K562 (cell line): ENCODE measurements at regions not wholly inside any gene's neighbourhood (a gene's known extent, or its start where the extent isn't known, plus 50 kb on each side); places are given as distances from the start of the nearest gene placed in this dataset.

Source experiments
- ARHGAP35 ChIP-seq: fragments of 450-650 bp; IDR thresholded peaks from 2 replicates; pipeline ENCODE4 v1.6.1; 2018; ENCODE audit not compliant: partially characterized antibody
- BRCA1 ChIP-seq, 2 experiments: fragments of 450-650 bp in 1 of 2; sonication (generic) in 1 of 2; formaldehyde crosslinking in 1 of 2; IDR thresholded peaks; 2 replicates each; pipeline versions ENCODE4 v1.5.0 to v1.6.1; 2017 to 2020; ENCODE audit warnings: mild to moderate bottlenecking in 1 of 2, missing genetic modification reagents in 1 of 2
- CBX2 ChIP-seq: fragments of 200-600 bp; sonication (generic); IDR thresholded peaks from one replicate; pipeline ENCODE4 v1.6.1; 2012; ENCODE audit warnings: mild to moderate bottlenecking, low read length, inconsistent platforms; ENCODE audit not compliant: insufficient read depth, poor library complexity, severe bottlenecking
- FOXA3 ChIP-seq, 2 experiments: fragments of 450-650 bp in 1 of 2; sonication (generic) in 1 of 2; formaldehyde crosslinking; IDR thresholded peaks in 1 of 2; conservative IDR thresholded peaks in 1 of 2; 2 replicates each; pipeline versions ENCODE4 v1.4.0 to v1.8.0; 2020 to 2022; ENCODE audit warnings: mild to moderate bottlenecking in 2 of 2, missing genetic modification reagents in 1 of 2
- JUN ChIP-seq, 2 experiments: sonication (generic) in 1 of 2; formaldehyde crosslinking in 1 of 2; IDR thresholded peaks; 2 replicates each; pipeline versions ENCODE4 v1.6.1 to v1.8.0; 2012 to 2022; ENCODE audit warnings: borderline replicate concordance in 2 of 2, mild to moderate bottlenecking in 2 of 2, improper control_type of control experiment in 1 of 2, low read depth in 1 of 2, low read length in 1 of 2, missing genetic modification reagents in 1 of 2
- KLF16 ChIP-seq: IDR thresholded peaks from 2 replicates; pipeline ENCODE4 v1.6.1; 2016; ENCODE audit warnings: antibody characterized with exemption
- LCOR ChIP-seq: sonication (generic); formaldehyde crosslinking; IDR thresholded peaks from 2 replicates; pipeline ENCODE4 v1.8.0; 2022; ENCODE audit warnings: mild to moderate bottlenecking, missing genetic modification reagents
- MAFG ChIP-seq: fragments of 450-650 bp; conservative IDR thresholded peaks from 2 replicates; pipeline ENCODE4 v1.6.1; 2016; ENCODE audit warnings: missing genetic modification characterization, missing compliant biosample characterization
- NFE2 ChIP-seq: IDR thresholded peaks from 2 replicates; pipeline ENCODE4 v1.6.1; 2014; ENCODE audit warnings: antibody characterized with exemption, low read depth
- NR2F6 ChIP-seq: fragments of 450-650 bp; formaldehyde crosslinking; IDR thresholded peaks from 2 replicates; pipeline ENCODE4 v1.4.0; 2020; ENCODE audit warnings: mild to moderate bottlenecking
- PRMT5 ChIP-seq: sonication (generic); formaldehyde crosslinking; IDR thresholded peaks from 2 replicates; pipeline ENCODE4 v1.5.0; 2020; ENCODE audit warnings: missing genetic modification reagents
- PYGO2 ChIP-seq: fragments of 450-650 bp; IDR thresholded peaks from 2 replicates; pipeline ENCODE4 v1.6.1; 2016; ENCODE audit warnings: mild to moderate bottlenecking, missing genetic modification characterization, moderate library complexity, missing compliant biosample characterization
- SMAD2 ChIP-seq: fragments of 150-350 bp; IDR thresholded peaks from 2 replicates; pipeline ENCODE4 v1.6.1; 2014; ENCODE audit warnings: low read depth, mild to moderate bottlenecking, low read length
- SP2 ChIP-seq: IDR thresholded peaks from 2 replicates; pipeline ENCODE4 v1.6.1; 2011; ENCODE audit warnings: mild to moderate bottlenecking, low read depth, low read length, moderate library complexity; ENCODE audit not compliant: poor library complexity, severe bottlenecking; ENCODE audit errors: extremely low read depth
- TBP ChIP-seq: optimal IDR thresholded peaks from 2 replicates; pipeline ENCODE3; 2011; ENCODE audit warnings: low read depth, low read length, improper control_type of control experiment
- ZNF24 ChIP-seq: fragments of 450-650 bp; IDR thresholded peaks from 2 replicates; pipeline ENCODE4 v1.6.1; 2016
- ZNF384 ChIP-seq: IDR thresholded peaks from 2 replicates; pipeline ENCODE4 v1.6.1; 2012; ENCODE audit warnings: low read depth, low read length, improper control_type of control experiment
- TF ChIP-seq, protein P1 (sequence below): IDR thresholded peaks from 2 replicates; pipeline ENCODE4 v1.6.1; 2011; ENCODE audit warnings: borderline replicate concordance, low read depth, mild to moderate bottlenecking, moderate library complexity, low read length; ENCODE audit not compliant: insufficient read depth, poor library complexity, severe bottlenecking
- TF ChIP-seq, protein P2 (sequence below): fragments of 250-450 bp; sonication (Bioruptor Pico); IDR thresholded peaks from 2 replicates; pipeline ENCODE4 v1.5.0; 2021
- TF ChIP-seq, protein P3 (sequence below): IDR thresholded peaks from 3 replicates; pipeline ENCODE4 v1.6.1; 2011; ENCODE audit warnings: borderline replicate concordance, mild to moderate bottlenecking; ENCODE audit not compliant: insufficient read length, insufficient read depth
- TF ChIP-seq, protein P4 (sequence below): IDR thresholded peaks from 2 replicates; pipeline ENCODE4 v1.6.1; 2012; ENCODE audit warnings: low read depth, low read length, improper control_type of control experiment, borderline replicate concordance

DNA sequence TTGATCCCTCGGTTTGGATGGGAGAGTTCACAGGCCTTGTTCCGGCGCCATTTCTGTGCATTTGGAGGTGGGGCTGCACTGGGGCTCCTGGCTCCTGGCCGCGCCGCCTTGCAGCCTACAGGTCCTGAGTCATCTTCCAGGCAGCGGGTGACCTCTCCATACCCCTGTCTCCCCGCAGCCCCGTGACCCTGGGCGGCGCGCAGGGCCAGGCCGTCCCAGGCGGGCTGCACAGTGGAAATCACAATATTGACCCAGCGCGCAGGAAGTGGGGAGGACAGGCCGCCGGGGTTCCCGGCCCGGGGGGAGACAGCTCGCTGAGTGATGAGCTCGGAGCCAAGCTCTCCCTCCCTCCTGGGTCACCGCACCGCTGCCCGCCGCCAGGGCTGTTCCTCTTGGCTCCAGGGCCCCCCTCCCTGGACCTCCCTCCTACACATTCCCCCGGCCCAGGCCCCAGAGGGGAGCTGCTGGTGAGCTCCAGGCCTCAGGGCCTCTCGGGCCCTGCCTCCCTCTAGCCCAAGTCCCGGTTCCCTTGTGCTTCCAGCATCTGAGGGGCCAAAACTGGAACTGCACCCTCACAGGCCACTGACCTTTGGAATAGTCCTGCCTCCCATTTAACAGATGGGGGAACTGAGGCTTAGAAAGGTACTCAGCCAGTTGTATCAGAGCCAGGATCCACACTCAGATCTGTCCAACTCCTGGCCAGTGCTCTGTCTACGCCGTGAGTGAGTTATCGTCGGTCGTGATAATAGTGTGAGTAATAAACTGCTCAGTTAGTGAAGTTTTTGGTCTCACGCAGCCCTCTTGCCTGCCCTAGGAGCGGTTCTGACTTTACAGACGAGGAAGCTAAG lies 142.9 kb upstream of the WNT4 start (continued):
- TF ChIP-seq, protein P1, sequence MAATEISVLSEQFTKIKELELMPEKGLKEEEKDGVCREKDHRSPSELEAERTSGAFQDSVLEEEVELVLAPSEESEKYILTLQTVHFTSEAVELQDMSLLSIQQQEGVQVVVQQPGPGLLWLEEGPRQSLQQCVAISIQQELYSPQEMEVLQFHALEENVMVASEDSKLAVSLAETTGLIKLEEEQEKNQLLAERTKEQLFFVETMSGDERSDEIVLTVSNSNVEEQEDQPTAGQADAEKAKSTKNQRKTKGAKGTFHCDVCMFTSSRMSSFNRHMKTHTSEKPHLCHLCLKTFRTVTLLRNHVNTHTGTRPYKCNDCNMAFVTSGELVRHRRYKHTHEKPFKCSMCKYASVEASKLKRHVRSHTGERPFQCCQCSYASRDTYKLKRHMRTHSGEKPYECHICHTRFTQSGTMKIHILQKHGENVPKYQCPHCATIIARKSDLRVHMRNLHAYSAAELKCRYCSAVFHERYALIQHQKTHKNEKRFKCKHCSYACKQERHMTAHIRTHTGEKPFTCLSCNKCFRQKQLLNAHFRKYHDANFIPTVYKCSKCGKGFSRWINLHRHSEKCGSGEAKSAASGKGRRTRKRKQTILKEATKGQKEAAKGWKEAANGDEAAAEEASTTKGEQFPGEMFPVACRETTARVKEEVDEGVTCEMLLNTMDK, result no peak
- TF ChIP-seq, protein P2, sequence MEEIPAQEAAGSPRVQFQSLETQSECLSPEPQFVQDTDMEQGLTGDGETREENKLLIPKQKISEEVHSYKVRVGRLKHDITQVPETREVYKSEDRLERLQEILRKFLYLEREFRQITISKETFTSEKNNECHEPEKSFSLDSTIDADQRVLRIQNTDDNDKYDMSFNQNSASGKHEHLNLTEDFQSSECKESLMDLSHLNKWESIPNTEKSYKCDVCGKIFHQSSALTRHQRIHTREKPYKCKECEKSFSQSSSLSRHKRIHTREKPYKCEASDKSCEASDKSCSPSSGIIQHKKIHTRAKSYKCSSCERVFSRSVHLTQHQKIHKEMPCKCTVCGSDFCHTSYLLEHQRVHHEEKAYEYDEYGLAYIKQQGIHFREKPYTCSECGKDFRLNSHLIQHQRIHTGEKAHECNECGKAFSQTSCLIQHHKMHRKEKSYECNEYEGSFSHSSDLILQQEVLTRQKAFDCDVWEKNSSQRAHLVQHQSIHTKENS (CRISPR knock-in tag), result no peak
- TF ChIP-seq, protein P3, sequence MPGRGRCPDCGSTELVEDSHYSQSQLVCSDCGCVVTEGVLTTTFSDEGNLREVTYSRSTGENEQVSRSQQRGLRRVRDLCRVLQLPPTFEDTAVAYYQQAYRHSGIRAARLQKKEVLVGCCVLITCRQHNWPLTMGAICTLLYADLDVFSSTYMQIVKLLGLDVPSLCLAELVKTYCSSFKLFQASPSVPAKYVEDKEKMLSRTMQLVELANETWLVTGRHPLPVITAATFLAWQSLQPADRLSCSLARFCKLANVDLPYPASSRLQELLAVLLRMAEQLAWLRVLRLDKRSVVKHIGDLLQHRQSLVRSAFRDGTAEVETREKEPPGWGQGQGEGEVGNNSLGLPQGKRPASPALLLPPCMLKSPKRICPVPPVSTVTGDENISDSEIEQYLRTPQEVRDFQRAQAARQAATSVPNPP, result no peak
- no peak for TF ChIP-seq KLF16
- TF ChIP-seq PRMT5, result no peak
- peak; percentile 20 for TF ChIP-seq ZNF24
- no peak for TF ChIP-seq CBX2
- peak; percentile 82 for TF ChIP-seq NFE2
- no peak for TF ChIP-seq ARHGAP35
- TF ChIP-seq PYGO2 (tag), result no peak
- TF ChIP-seq MAFG (tag), result peak; percentile 69
- no peak for TF ChIP-seq SMAD2
- no peak; the same call in 1 of the 2 replicates for TF ChIP-seq JUN (IDR thresholded peaks at IDR 0.05; ENCODE audit: borderline replicate concordance, low read depth, low read length)
- no peak for TF ChIP-seq JUN (CRISPR knock-in tag; IDR thresholded peaks at IDR 0.05; ENCODE audit: borderline replicate concordance)
- TF ChIP-seq FOXA3 (CRISPR knock-in tag; conservative IDR thresholded peaks at IDR 0.05 in 1 of 2, IDR thresholded peaks at IDR 0.05 in 1 of 2), result 0 out of 4 replicates have a peak, but pooled peaks of 1 of the 2 experiments have one; percentile 38
- no peak for TF ChIP-seq LCOR (CRISPR knock-in tag)
- no peak for TF ChIP-seq ZNF384
- TF ChIP-seq, protein P4, sequence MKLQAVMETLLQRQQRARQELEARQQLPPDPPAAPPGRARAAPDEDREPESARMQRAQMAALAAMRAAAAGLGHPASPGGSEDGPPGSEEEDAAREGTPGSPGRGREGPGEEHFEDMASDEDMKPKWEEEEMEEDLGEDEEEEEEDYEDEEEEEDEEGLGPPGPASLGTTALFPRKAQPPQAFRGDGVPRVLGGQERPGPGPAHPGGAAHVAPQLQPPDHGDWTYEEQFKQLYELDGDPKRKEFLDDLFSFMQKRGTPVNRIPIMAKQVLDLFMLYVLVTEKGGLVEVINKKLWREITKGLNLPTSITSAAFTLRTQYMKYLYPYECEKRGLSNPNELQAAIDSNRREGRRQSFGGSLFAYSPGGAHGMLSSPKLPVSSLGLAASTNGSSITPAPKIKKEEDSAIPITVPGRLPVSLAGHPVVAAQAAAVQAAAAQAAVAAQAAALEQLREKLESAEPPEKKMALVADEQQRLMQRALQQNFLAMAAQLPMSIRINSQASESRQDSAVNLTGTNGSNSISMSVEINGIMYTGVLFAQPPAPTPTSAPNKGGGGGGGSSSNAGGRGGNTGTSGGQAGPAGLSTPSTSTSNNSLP, result no peak
- TF ChIP-seq BRCA1 (IDR thresholded peaks at IDR 0.05), result no peak
- no peak for TF ChIP-seq BRCA1 (CRISPR knock-in tag; IDR thresholded peaks at IDR 0.05)
- TF ChIP-seq TBP, result no peak
- no peak for TF ChIP-seq NR2F6 (CRISPR knock-in tag)
- no peak for TF ChIP-seq SP2
